ENCODE measurements at regions not wholly inside any gene's neighbourhood (a gene's known extent, or its start where the extent isn't known, plus 50 kb on each side); places are given as distances from the start of the nearest gene placed in this dataset.
"Not testable (repeated sequence)": the region's sequence is repeated elsewhere in the genome, so short reads cannot be mapped to it uniquely, and the experiment has no call there.

DNA sequence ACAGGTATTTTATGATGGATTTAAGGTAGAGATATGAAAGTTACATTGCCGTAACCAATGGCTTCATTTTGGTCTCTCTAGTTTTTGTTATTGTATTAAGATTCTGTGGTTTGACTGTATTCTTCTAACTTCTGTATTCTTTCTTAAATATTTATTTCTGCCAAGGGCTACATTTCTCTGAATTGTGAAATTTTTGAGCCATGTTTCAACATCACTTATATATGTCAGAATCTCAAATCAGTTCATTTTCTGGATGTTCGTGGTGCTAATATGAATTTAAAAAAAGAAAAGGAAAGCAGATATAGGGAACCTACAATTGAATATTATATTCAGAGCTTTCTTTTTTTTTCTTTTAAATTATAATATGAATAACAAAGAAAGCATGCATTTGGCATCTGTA, 142.7 kb downstream of the ANXA1 start:
- H3K27me3 ChIP-seq (replicated peaks; ENCODE audit: control insufficient read depth, insufficient read depth, low read length), result no peaks in the 10 kb centered on the region
- H3K4me3 Mint-ChIP-seq (ENCODE audit: unreplicated experiment), result no peak overlapping the region
- ChIA-PET POLR2A (no interaction called here), CTCF (no interaction called here)
- no peaks in the 10 kb centered on the region for H3K27me3 Mint-ChIP-seq (ENCODE audit: insufficient read depth, unreplicated experiment)
- TF ChIP-seq, protein P1, sequence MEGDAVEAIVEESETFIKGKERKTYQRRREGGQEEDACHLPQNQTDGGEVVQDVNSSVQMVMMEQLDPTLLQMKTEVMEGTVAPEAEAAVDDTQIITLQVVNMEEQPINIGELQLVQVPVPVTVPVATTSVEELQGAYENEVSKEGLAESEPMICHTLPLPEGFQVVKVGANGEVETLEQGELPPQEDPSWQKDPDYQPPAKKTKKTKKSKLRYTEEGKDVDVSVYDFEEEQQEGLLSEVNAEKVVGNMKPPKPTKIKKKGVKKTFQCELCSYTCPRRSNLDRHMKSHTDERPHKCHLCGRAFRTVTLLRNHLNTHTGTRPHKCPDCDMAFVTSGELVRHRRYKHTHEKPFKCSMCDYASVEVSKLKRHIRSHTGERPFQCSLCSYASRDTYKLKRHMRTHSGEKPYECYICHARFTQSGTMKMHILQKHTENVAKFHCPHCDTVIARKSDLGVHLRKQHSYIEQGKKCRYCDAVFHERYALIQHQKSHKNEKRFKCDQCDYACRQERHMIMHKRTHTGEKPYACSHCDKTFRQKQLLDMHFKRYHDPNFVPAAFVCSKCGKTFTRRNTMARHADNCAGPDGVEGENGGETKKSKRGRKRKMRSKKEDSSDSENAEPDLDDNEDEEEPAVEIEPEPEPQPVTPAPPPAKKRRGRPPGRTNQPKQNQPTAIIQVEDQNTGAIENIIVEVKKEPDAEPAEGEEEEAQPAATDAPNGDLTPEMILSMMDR (IDR thresholded peaks at IDR 0.05; ENCODE audit: insufficient read depth in 1 of 2, low read depth in 1 of 2, low read length in 1 of 2, severe bottlenecking in 1 of 2, unreplicated experiment in 1 of 2), result no peak
- intact Hi-C loops (cut with micrococcal nuclease; ENCODE audit: unreplicated experiment), result no loop called here
- DNase-seq, result no peak
- no peaks in the 10 kb centered on the region for H3K36me3 Mint-ChIP-seq (ENCODE audit: insufficient read depth, unreplicated experiment)
- no peaks in the 10 kb centered on the region for H3K4me1 Mint-ChIP-seq (ENCODE audit: low read depth, unreplicated experiment)
- no peak overlapping the region for H3K27ac Mint-ChIP-seq (ENCODE audit: unreplicated experiment)
- H3K9me3 Mint-ChIP-seq (ENCODE audit: unreplicated experiment), result no peaks in the 10 kb centered on the region
- H3K36me3 ChIP-seq (ENCODE audit: control insufficient read depth, insufficient read depth, low read length), result no peaks in the 10 kb centered on the region
- H3K4me1 ChIP-seq, result no peaks in the 10 kb centered on the region
- BruUV-seq (replicated peaks), result no TSS peak
- H3K9me3 ChIP-seq, result no peaks in the 10 kb centered on the region
- H3K4me3 ChIP-seq (ENCODE audit: low read depth, low read length), result no peak overlapping the region

DNA sequence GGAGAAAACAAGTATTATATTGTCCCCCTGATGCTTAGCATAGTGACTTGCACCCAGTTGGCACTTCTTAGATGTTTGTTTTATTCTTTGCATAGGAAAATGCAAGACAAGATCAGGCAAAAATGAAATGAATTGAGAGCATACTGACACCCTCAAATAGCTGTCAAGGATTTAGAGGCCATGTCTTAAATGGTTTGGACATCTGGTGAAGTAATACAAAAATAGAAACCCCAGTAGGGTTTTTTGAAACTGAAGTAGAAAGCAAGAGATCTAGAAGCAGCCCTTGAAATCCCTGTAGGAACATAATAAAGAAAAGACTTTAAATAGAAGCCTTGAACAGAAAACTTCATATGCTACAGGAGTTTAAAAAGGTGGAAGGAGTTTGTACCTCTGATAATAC, 174.3 kb downstream of the ANXA1 start:
- no peaks in the 10 kb centered on the region for H3K36me3 Mint-ChIP-seq (ENCODE audit: insufficient read depth, unreplicated experiment)
- H3K4me3 Mint-ChIP-seq (ENCODE audit: unreplicated experiment), result no peak overlapping the region
- H3K4me1 Mint-ChIP-seq (ENCODE audit: low read depth, unreplicated experiment), result no peaks in the 10 kb centered on the region
- H3K9me3 ChIP-seq, result no peaks in the 10 kb centered on the region
- H3K27me3 Mint-ChIP-seq (ENCODE audit: insufficient read depth, unreplicated experiment), result no peaks in the 10 kb centered on the region
- TF ChIP-seq, protein P1 (IDR thresholded peaks at IDR 0.05; ENCODE audit: insufficient read depth in 1 of 2, low read depth in 1 of 2, low read length in 1 of 2, severe bottlenecking in 1 of 2, unreplicated experiment in 1 of 2), result no peak
- BruUV-seq (replicated peaks), result no TSS peak
- H3K36me3 ChIP-seq (ENCODE audit: control insufficient read depth, insufficient read depth, low read length), result no peaks in the 10 kb centered on the region
- no peaks in the 10 kb centered on the region for H3K4me1 ChIP-seq
- H3K27ac Mint-ChIP-seq (ENCODE audit: unreplicated experiment), result no peak overlapping the region
- ChIA-PET POLR2A (no interaction called here), CTCF (no interaction called here)
- H3K9me3 Mint-ChIP-seq (ENCODE audit: unreplicated experiment), result no peaks in the 10 kb centered on the region
- H3K4me3 ChIP-seq (ENCODE audit: low read depth, low read length), result no peak overlapping the region
- intact Hi-C loops (cut with micrococcal nuclease; ENCODE audit: unreplicated experiment), result no loop called here
- no peak for DNase-seq
- no peaks in the 10 kb centered on the region for H3K27me3 ChIP-seq (replicated peaks; ENCODE audit: control insufficient read depth, insufficient read depth, low read length)

DNA sequence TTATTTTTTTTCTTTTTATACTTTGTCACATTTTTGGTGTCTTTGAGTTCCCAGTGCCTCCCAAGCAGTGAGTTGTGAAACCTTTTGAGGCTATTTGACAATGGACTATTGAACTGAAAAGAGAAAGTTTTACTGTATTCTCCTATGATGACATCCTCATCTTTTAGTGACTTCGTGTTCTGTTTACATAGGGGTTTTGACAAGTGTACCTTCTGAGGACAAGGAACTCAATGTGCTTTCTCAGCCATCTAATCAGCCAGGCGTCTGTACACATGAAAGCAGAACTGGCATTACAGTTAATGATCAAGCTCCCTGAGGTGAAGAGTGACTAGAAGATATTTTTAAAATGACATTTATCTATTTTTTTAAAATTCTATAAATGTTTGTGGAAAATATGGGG, 175.5 kb downstream of the ANXA1 start:
- intact Hi-C loops (cut with micrococcal nuclease; ENCODE audit: unreplicated experiment), result no loop called here
- H3K36me3 Mint-ChIP-seq (ENCODE audit: insufficient read depth, unreplicated experiment), result no peaks in the 10 kb centered on the region
- POLR2A ChIA-PET, result no interaction called here

DNA sequence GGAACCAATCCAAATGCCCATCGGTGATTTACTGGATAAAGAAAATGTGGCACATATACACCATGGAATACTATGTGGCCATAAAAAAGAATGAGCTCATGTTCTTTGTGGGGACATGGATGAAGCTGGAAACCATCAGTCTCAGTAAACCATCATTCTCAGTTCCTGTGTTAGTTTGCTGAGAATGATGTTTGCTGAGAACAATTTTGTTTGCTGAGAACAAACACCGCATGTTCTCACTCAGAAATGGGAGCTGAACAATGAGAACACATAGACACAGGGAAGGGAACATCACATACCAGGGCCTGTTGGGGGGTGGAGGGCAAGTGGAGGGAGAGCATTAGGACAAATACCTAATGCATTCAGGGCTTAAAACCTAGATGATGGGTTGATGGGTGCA, 185.5 kb downstream of the ANXA1 start:
- intact Hi-C loops (cut with micrococcal nuclease; ENCODE audit: unreplicated experiment); BruUV-seq (replicated peaks); DNase-seq; H3K9me3 Mint-ChIP-seq (ENCODE audit: unreplicated experiment); H3K36me3 ChIP-seq (ENCODE audit: control insufficient read depth, insufficient read depth, low read length); H3K4me3 ChIP-seq (ENCODE audit: low read depth, low read length); H3K9me3 ChIP-seq; CTCF ChIA-PET; H3K27me3 Mint-ChIP-seq (ENCODE audit: insufficient read depth, unreplicated experiment); H3K4me1 Mint-ChIP-seq (ENCODE audit: low read depth, unreplicated experiment); H3K4me1 ChIP-seq; POLR2A ChIA-PET; H3K27me3 ChIP-seq (replicated peaks; ENCODE audit: control insufficient read depth, insufficient read depth, low read length); H3K27ac Mint-ChIP-seq (ENCODE audit: unreplicated experiment); H3K4me3 Mint-ChIP-seq (ENCODE audit: unreplicated experiment); H3K36me3 Mint-ChIP-seq (ENCODE audit: insufficient read depth, unreplicated experiment): not testable (repeated sequence)

More for the DNA sequence above, 175.5 kb downstream of the ANXA1 start:
- CTCF ChIA-PET, result no interaction called here
- BruUV-seq (replicated peaks), result no TSS peak
- TF ChIP-seq, protein P1 (IDR thresholded peaks at IDR 0.05; ENCODE audit: insufficient read depth in 1 of 2, low read depth in 1 of 2, low read length in 1 of 2, severe bottlenecking in 1 of 2, unreplicated experiment in 1 of 2), result no peak
- Histone ChIP-seq H3K36me3 (ENCODE audit: control insufficient read depth, insufficient read depth, low read length) (no peaks in the 10 kb centered on the region), H3K27me3 (replicated peaks; ENCODE audit: control insufficient read depth, insufficient read depth, low read length) (no peaks in the 10 kb centered on the region), H3K4me1 (no peaks in the 10 kb centered on the region), H3K4me3 (ENCODE audit: low read depth, low read length) (no peak overlapping the region), H3K9me3 (no peaks in the 10 kb centered on the region)
- Mint-ChIP-seq H3K27me3 (ENCODE audit: insufficient read depth, unreplicated experiment) (no peaks in the 10 kb centered on the region), H3K4me1 (ENCODE audit: low read depth, unreplicated experiment) (no peaks in the 10 kb centered on the region), H3K9me3 (ENCODE audit: unreplicated experiment) (no peaks in the 10 kb centered on the region), H3K4me3 (ENCODE audit: unreplicated experiment) (no peak overlapping the region), H3K27ac (ENCODE audit: unreplicated experiment) (no peak overlapping the region)
- DNase-seq, result no peak

All from Caco-2 (cell line).